SU-DHL-6 (cell line): ENCODE measurements at regions not wholly inside any gene's neighbourhood (a gene's known extent, or its start where the extent isn't known, plus 50 kb on each side); places are given as distances from the start of the nearest gene placed in this dataset.

Source experiments
- H2AFZ ChIP-seq: fragments of 200-600 bp; sonication (generic); 2 replicates; pipeline ENCODE4 v1.6.1; 2014; ENCODE audit warnings: low read depth, mild to moderate bottlenecking, moderate library complexity, mixed read lengths, antibody characterized with exemption, low read length; ENCODE audit not compliant: severe bottlenecking
- H3F3A ChIP-seq: fragments of 200-600 bp; shearing (Covaris generic); 2 replicates; pipeline ENCODE4 v1.6.0; 2016; ENCODE audit warnings: antibody characterized with exemption, mild to moderate bottlenecking; ENCODE audit not compliant: insufficient read depth
- H3K27ac ChIP-seq: fragments of 200-600 bp; sonication (generic); 2 replicates; pipeline ENCODE4 v1.5.1; 2016; ENCODE audit warnings: low read depth, mild to moderate bottlenecking, low read length, moderate library complexity, mixed read lengths
- H3K27me3 ChIP-seq: fragments of 200-600 bp; sonication (generic), shearing (Covaris generic); 2 replicates; pipeline ENCODE4 v1.6.0; 2014; ENCODE audit warnings: mild to moderate bottlenecking, low read length
- H3K36me3 ChIP-seq: fragments of 200-600 bp; sonication (generic); 2 replicates; pipeline ENCODE4 v1.6.1; 2014; ENCODE audit warnings: mild to moderate bottlenecking, low read length, mixed read lengths
- H3K4me2 ChIP-seq: fragments of 300-600, 200-600 bp; shearing (Covaris generic), sonication (generic); 2 replicates; pipeline ENCODE4 v1.6.0; 2014; ENCODE audit warnings: low read length, low read depth, mild to moderate bottlenecking; ENCODE audit not compliant: poor library complexity, severe bottlenecking
- H3K4me3 ChIP-seq: fragments of 200-600 bp; sonication (generic); 2 replicates; pipeline ENCODE4 v1.5.1; 2014; ENCODE audit warnings: antibody characterized with exemption, low read length, mild to moderate bottlenecking, mixed read lengths; ENCODE audit not compliant: insufficient read depth, poor library complexity, severe bottlenecking
- H3K79me2 ChIP-seq: fragments of 200-600 bp; sonication (generic); 2 replicates; pipeline ENCODE4 v1.6.1; 2014; ENCODE audit warnings: mild to moderate bottlenecking, low read length, moderate library complexity; ENCODE audit not compliant: insufficient read depth
- H3K9ac ChIP-seq: fragments of 200-600 bp; sonication (generic); 2 replicates; pipeline ENCODE4 v1.7.0; 2014; ENCODE audit warnings: mild to moderate bottlenecking, low read length
- H3K9me2 ChIP-seq: fragments of 200-600 bp; sonication (generic); replicated peaks from 2 replicates; pipeline ENCODE4 v1.6.1; 2014; ENCODE audit warnings: low read length; ENCODE audit not compliant: insufficient read depth
- H3K9me3 ChIP-seq: fragments of 200-600 bp; sonication (generic); 2 replicates; pipeline ENCODE4 v1.6.1; 2014; ENCODE audit warnings: low read length, mixed read lengths; ENCODE audit not compliant: insufficient read depth
- H4K20me1 ChIP-seq: fragments of 200-600 bp; sonication (generic); 2 replicates; pipeline ENCODE4 v1.6.1; 2014; ENCODE audit warnings: low read depth, mild to moderate bottlenecking, antibody characterized with exemption, low read length, moderate library complexity, mixed read lengths
- CTCF ChIP-seq: fragments of 200-600 bp; sonication (generic); IDR thresholded peaks from one replicate; pipeline ENCODE4 v1.5.1; 2017; ENCODE audit warnings: antibody characterized with exemption, mild to moderate bottlenecking, low read length, moderate library complexity; ENCODE audit not compliant: insufficient read depth, poor library complexity, severe bottlenecking
- EZH2phosphoT487 ChIP-seq: fragments of 200-600 bp; sonication (generic), shearing (Covaris generic); conservative IDR thresholded peaks from 2 replicates; pipeline ENCODE4 v1.6.1; 2018; ENCODE audit warnings: mild to moderate bottlenecking, antibody characterized with exemption, low read length, moderate library complexity, mixed read lengths

GRCh38 chr2:240319221-240319854 is 116.1 kb upstream of the GPC1 start:
- Histone ChIP-seq H3K9me2 (no peaks in the 10 kb centered on the region), H3K4me3 (no peak overlapping the region), H3K9ac (no peak overlapping the region), H3K27ac (no peak overlapping the region), H2AFZ (no peak overlapping the region), H3K9me3 (no peaks in the 10 kb centered on the region), H3F3A (no peaks in the 10 kb centered on the region), H3K27me3 (no peaks in the 10 kb centered on the region), H4K20me1 (no peaks in the 10 kb centered on the region), H3K4me2 (no peak overlapping the region), H3K79me2 (no peaks in the 10 kb centered on the region), H3K36me3 (no peaks in the 10 kb centered on the region)
- TF ChIP-seq CTCF (no peak), EZH2phosphoT487 (no peak)

- Histone ChIP-seq H2AFZ (no peak overlapping the region), H3K27me3 (no peaks in the 10 kb centered on the region)
Measured at GRCh38 chr2:240319855-240320203, 115.6 kb upstream of the GPC1 start.

GRCh38 chr2:240320204-240320993 is 115.1 kb upstream of the GPC1 start:
- H3K27ac ChIP-seq: no peak overlapping the region
- no peaks in the 10 kb centered on the region for H3K9me2 ChIP-seq
- no peak overlapping the region for H2AFZ ChIP-seq
- H3K4me3 ChIP-seq: no peak overlapping the region
- H3K9ac ChIP-seq: no peak overlapping the region
- no peaks in the 10 kb centered on the region for H3K36me3 ChIP-seq
- H3K9me3 ChIP-seq: no peaks in the 10 kb centered on the region
- no peak overlapping the region for H3K4me2 ChIP-seq
- no peaks in the 10 kb centered on the region for H3F3A ChIP-seq
- no peaks in the 10 kb centered on the region for H3K27me3 ChIP-seq
- no peaks in the 10 kb centered on the region for H3K79me2 ChIP-seq
- TF ChIP-seq EZH2phosphoT487 (no peak), CTCF (no peak)
- H4K20me1 ChIP-seq: no peaks in the 10 kb centered on the region

More at GRCh38 chr2:240319855-240320203, 115.6 kb upstream of the GPC1 start:
- Histone ChIP-seq H3K4me2 (no peak overlapping the region), H3K9me2 (no peaks in the 10 kb centered on the region), H4K20me1 (no peaks in the 10 kb centered on the region), H3K9ac (no peak overlapping the region), H3F3A (no peaks in the 10 kb centered on the region), H3K79me2 (no peaks in the 10 kb centered on the region), H3K9me3 (no peaks in the 10 kb centered on the region), H3K4me3 (no peak overlapping the region), H3K36me3 (no peaks in the 10 kb centered on the region), H3K27ac (no peak overlapping the region)
- no peak for TF ChIP-seq EZH2phosphoT487
- no peak for TF ChIP-seq CTCF
